Small intestine (tissue), 7 donors: ENCODE measurements at regions not wholly inside any gene's neighbourhood (a gene's known extent, or its start where the extent isn't known, plus 50 kb on each side); places are given as distances from the start of the nearest gene placed in this dataset.

ENCODE experiments used
- DNase-seq, 2 donors: peaks; one replicate each; pipeline versions ENCODE4 v3.0.0 to v3.0.0-alpha.2; 2013
- FAIRE-seq: peaks from 2 replicates; lab custom pipeline; 2012; peaks lifted over from hg19 to GRCh38; lab: Jason Lieb, UNC
- H3K27ac ChIP-seq, 3 donors: one replicate each; pipeline ENCODE4 v1.5.1; 2013; ENCODE audit warnings: low read length in 2 of 3, mild to moderate bottlenecking in 2 of 3, control low read depth in 1 of 3, inconsistent platforms in 1 of 3, low read depth in 1 of 3, moderate library complexity in 1 of 3
- H3K27me3 ChIP-seq, 3 donors: one replicate each; pipeline ENCODE4 v1.6.1; 2013; ENCODE audit warnings: low read length in 3 of 3, inconsistent platforms in 1 of 3; ENCODE audit not compliant: control insufficient read depth in 3 of 3, insufficient read depth in 3 of 3
- H3K36me3 ChIP-seq, 3 donors: one replicate each; pipeline ENCODE4 v1.6.1; 2013; ENCODE audit warnings: low read length in 3 of 3, inconsistent platforms in 1 of 3, low read depth in 1 of 3, mild to moderate bottlenecking in 1 of 3, moderate library complexity in 1 of 3; ENCODE audit not compliant: control insufficient read depth in 3 of 3, insufficient read depth in 2 of 3
- H3K4me1 ChIP-seq, 3 donors: one replicate each; pipeline ENCODE4 v1.6.1; 2013; ENCODE audit warnings: low read length in 2 of 3, inconsistent platforms in 1 of 3, low read depth in 1 of 3, mild to moderate bottlenecking in 1 of 3, moderate library complexity in 1 of 3; ENCODE audit not compliant: control insufficient read depth in 3 of 3, insufficient read depth in 2 of 3
- H3K4me3 ChIP-seq, 3 donors: one replicate each; pipeline ENCODE4 v1.5.1; 2013; ENCODE audit warnings: low read length in 3 of 3, control low read depth in 1 of 3, inconsistent platforms in 1 of 3, low read depth in 1 of 3, mild to moderate bottlenecking in 1 of 3, moderate library complexity in 1 of 3
- H3K9me3 ChIP-seq, 2 donors: one replicate each; pipeline ENCODE4 v1.6.1; 2013; ENCODE audit warnings: low read depth in 1 of 2, low read length in 1 of 2; ENCODE audit not compliant: control insufficient read depth in 2 of 2, insufficient read depth in 1 of 2
- WGBS, 3 donors: extraction: QIAGEN DNeasy Blood & Tissue Kit; methylation state at CpG; one replicate each; pipeline ENCODE4 v1.1.7; 2013; 5-methylcytosine and 5-hydroxymethylcytosine counted together
- donor health status: healthy with polysubstance abuse.
- donor health status: control.
- donor health status: control.
- donor health status: Bipolar disorder and iron deficiency.
- donor health status: healthy.

- 38 to 61% (median 38%) methylated on average over 1 of the region's 1 CpG for WGBS, 3 donors
- Histone ChIP-seq H3K36me3 (no peaks in the 10 kb centered on the region), H3K4me3 (no peak overlapping the region), H3K27ac (no peak overlapping the region), H3K9me3 (no peaks in the 10 kb centered on the region), H3K4me1 (peaks cover 0 to 12% (median 1%) of the 10 kb centered on the region in 3 donors), H3K27me3 (peaks cover 0 to 14% (median 0%) of the 10 kb centered on the region in 3 donors)
- no peak for FAIRE-seq
- peak; percentile 30 to 80 for DNase-seq
These were observed 76.6 kb upstream of the LMO1 start for GRCh38 chr11:8340296-8340695.

- DNase-seq (peak in 1 of 2 donors; percentile 25), FAIRE-seq (no peak)
- no peak overlapping the region for H3K4me3 ChIP-seq
- H3K4me1 ChIP-seq, result peaks cover 0 to 12% (median 1%) of the 10 kb centered on the region in 3 donors
- WGBS, 3 donors, result 51 to 62% (median 57%) methylated on average over 22 to 25 of the region's 25 CpGs
- no peak overlapping the region for H3K27ac ChIP-seq
- H3K27me3 ChIP-seq, result peaks cover 0 to 13% (median 0%) of the 10 kb centered on the region in 3 donors
- H3K36me3 ChIP-seq, result no peaks in the 10 kb centered on the region
- H3K9me3 ChIP-seq, result no peaks in the 10 kb centered on the region
These were observed 75.9 kb upstream of the LMO1 start for GRCh38 chr11:8339592-8340022.

GRCh38 chr11:8338138-8338537 lies 74.5 kb upstream of the LMO1 start:
- H3K27ac ChIP-seq, result no peak overlapping the region
- peaks cover 0 to 12% (median 1%) of the 10 kb centered on the region in 3 donors for H3K4me1 ChIP-seq
- H3K4me3 ChIP-seq, result no peak overlapping the region
- peaks cover 0 to 12% (median 0%) of the 10 kb centered on the region in 3 donors for H3K27me3 ChIP-seq
- peak; percentile 51 to 55 for DNase-seq
- no peak for FAIRE-seq
- WGBS, 3 donors, result 32 to 50% (median 37%) methylated on average over 8 of the region's 8 CpGs
- no peaks in the 10 kb centered on the region for H3K36me3 ChIP-seq
- no peaks in the 10 kb centered on the region for H3K9me3 ChIP-seq

- Histone ChIP-seq H3K27ac (no peak overlapping the region), H3K27me3 (peaks cover 0 to 12% (median 0%) of the 10 kb centered on the region in 3 donors), H3K4me3 (no peak overlapping the region), H3K36me3 (no peaks in the 10 kb centered on the region), H3K9me3 (no peaks in the 10 kb centered on the region), H3K4me1 (peaks cover 0 to 12% (median 1%) of the 10 kb centered on the region in 3 donors)
- no peak for FAIRE-seq
- 71 to 85% (median 77%) methylated on average over 18 to 19 of the region's 19 CpGs for WGBS, 3 donors
- DNase-seq, result no peak
These were observed 73.6 kb upstream of the LMO1 start for GRCh38 chr11:8337130-8337795.

- Histone ChIP-seq H3K4me3 (no peak overlapping the region), H3K9me3 (no peaks in the 10 kb centered on the region), H3K27me3 (peaks cover 0 to 12% (median 0%) of the 10 kb centered on the region in 3 donors), H3K4me1 (peaks cover 0 to 12% (median 1%) of the 10 kb centered on the region in 3 donors), H3K36me3 (no peaks in the 10 kb centered on the region), H3K27ac (no peak overlapping the region)
- 83 to 91% (median 84%) methylated on average over 17 of the region's 17 CpGs for WGBS, 3 donors
- DNase-seq (no peak), FAIRE-seq (no peak)
These were observed 72.9 kb upstream of the LMO1 start for GRCh38 chr11:8336356-8337129.

GRCh38 chr11:8335683-8336082 lies 72.0 kb upstream of the LMO1 start:
- Histone ChIP-seq H3K27ac (no peak overlapping the region), H3K36me3 (no peaks in the 10 kb centered on the region), H3K9me3 (no peaks in the 10 kb centered on the region), H3K27me3 (peaks cover 0 to 15% (median 0%) of the 10 kb centered on the region in 3 donors), H3K4me3 (no peak overlapping the region), H3K4me1 (peaks cover 0 to 11% (median 1%) of the 10 kb centered on the region in 3 donors)
- no peak for DNase-seq
- 79 to 85% (median 84%) methylated on average over 7 of the region's 7 CpGs for WGBS, 3 donors
- FAIRE-seq, result no peak

GRCh38 chr11:8335186-8335585 lies 71.5 kb upstream of the LMO1 start:
- H3K36me3 ChIP-seq, result no peaks in the 10 kb centered on the region
- H3K27me3 ChIP-seq, result peaks cover 0 to 17% (median 0%) of the 10 kb centered on the region in 3 donors
- H3K27ac ChIP-seq, result no peak overlapping the region
- WGBS, 3 donors, result 79 to 85% (median 82%) methylated on average over 8 of the region's 8 CpGs
- no peak for DNase-seq
- FAIRE-seq, result no peak
- peaks cover 0 to 6% (median 0%) of the 10 kb centered on the region in 3 donors for H3K4me1 ChIP-seq
- no peak overlapping the region for H3K4me3 ChIP-seq
- H3K9me3 ChIP-seq, result no peaks in the 10 kb centered on the region

- WGBS, 3 donors, result 71 to 85% (median 76%) methylated on average over 7 of the region's 7 CpGs
- Histone ChIP-seq H3K4me1 (peaks cover 0 to 4% (median 0%) of the 10 kb centered on the region in 3 donors), H3K27me3 (peaks cover 0 to 8% (median 0%) of the 10 kb centered on the region in 3 donors), H3K27ac (no peak overlapping the region), H3K4me3 (no peak overlapping the region), H3K9me3 (no peaks in the 10 kb centered on the region), H3K36me3 (no peaks in the 10 kb centered on the region)
- FAIRE-seq, result no peak
- no peak for DNase-seq
These were observed 70.2 kb upstream of the LMO1 start for GRCh38 chr11:8333811-8334401.
